NCI-H82 treated with DMSO at 0.1 percent for 48 hours (cell line): ENCODE measurements at regions not wholly inside any gene's neighbourhood (a gene's known extent, or its start where the extent isn't known, plus 50 kb on each side); places are given as distances from the start of the nearest gene placed in this dataset.
"Not testable (repeated sequence)": the region's sequence is repeated elsewhere in the genome, so short reads cannot be mapped to it uniquely, and the experiment has no call there.

ENCODE experiments used
- DNase-seq: peaks from one replicate; lab custom pipeline; 2025; ENCODE audit not compliant: unreplicated experiment; lab: John Stamatoyannopoulos, UW

DNA sequence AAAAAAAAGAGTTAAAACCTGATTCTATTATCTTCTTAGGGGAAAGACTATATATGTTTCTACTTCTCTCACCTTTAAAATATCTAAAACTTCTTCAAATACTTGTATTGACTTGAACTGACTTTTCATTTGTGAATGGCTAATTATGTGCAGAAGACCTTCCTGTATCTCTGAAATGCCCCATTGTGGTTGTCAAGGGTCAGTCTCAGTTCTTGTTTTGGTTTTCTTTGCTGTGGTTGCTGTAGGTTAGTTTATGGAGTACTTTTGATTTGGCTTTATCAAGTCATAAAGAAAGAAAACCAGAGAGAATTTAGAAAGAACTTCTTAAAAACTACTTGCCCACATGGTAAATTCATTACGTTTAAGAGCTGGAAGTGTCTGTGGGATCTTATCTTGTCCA is 345.3 kb upstream of the POU1F1 start:
- no peak for DNase-seq

DNA sequence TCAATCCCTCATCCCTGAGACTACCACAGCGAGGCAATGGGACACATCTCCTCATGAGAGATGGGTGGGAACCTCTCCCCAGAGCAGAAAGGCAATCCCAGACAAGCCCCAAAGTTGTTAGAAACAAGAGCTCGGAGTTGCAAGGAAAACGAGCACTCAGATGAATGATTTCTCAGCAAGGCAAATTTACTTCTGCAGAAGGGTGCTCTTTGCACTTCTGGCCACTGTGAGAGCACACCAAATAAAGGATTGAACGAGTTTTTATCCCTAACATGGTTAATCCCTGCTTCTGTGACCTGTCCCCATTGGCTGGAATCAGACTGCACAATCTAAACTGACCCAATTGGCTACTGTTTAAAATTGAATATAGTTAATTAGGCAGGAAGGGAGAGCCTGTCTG is 339.1 kb upstream of the POU1F1 start:
- no peak for DNase-seq

DNA sequence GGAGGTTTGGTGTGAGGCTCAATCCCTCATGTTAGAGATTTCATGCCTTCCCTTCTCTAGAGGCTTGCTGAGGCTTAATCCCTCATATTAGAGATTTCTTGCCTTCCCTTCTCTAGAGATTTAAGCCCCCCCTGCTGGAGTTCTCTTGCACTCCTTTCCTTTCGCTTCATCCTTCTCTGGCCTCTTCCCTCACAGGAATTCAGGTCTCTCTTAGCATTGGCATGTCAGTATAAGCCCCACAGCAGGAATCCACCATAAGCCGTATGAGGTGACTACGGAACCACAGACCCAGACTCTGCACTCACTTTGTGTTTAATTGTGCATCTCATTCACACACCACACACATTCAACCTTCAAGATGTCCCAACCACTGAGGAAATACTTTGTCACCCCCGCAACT is 338.6 kb upstream of the POU1F1 start:
- DNase-seq: no peak

DNA sequence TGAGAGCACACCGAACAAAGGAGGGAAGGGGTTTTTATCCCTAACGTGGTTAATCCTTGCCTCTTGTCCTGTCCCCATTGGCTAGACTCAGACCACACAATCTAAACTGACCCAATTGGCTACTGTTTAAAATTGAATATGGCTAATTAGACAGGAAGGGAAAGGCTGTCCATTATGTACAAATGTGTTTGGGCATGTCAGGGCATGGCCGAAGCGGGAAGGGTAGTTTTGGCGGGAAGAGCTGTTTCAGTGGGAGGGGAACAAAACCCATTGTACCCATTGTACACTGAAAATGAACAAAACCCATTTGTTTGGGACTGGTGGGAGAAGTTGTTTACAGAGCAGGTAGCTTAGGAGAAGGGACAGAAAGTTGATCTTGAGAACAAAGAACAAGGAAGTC is 330.9 kb upstream of the POU1F1 start:
- DNase-seq: no peak

DNA sequence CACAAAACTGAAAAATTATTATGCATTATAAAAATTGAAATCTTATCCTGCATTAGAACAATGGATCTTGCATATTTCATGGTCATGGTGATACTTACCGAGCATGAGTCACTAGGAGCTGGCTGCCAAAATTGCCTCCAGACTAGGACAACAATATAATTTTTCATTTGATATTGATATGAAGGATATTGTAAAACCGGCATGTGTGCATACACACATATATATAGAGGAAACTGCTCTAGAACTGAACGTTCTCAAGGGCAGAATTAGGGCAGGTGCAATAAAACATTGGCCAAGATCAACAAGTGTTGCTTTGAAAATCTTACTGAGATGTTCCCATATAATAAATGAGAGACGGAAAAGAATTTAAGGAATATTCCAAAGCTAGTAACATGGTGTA is 319.4 kb upstream of the POU1F1 start:
- no peak for DNase-seq

DNA sequence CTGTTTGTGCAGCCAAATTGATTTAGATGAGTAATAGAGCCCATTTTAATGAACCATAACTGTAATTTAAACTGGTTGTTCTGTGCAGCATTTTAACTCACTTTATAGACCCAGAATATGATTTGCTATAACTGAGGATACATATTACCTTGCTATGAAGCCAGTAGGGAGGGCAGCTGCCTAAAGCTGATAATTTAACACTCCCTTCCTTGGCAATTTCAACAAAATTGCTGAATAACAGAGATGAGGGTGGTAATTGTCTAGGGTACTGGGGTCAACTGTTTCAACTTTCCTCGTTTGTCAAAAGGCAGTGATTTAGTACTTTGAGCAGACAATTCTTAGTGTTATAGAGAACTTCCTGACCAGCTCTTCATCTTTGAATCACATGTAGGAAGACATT is 304.9 kb upstream of the POU1F1 start:
- no peak for DNase-seq

DNA sequence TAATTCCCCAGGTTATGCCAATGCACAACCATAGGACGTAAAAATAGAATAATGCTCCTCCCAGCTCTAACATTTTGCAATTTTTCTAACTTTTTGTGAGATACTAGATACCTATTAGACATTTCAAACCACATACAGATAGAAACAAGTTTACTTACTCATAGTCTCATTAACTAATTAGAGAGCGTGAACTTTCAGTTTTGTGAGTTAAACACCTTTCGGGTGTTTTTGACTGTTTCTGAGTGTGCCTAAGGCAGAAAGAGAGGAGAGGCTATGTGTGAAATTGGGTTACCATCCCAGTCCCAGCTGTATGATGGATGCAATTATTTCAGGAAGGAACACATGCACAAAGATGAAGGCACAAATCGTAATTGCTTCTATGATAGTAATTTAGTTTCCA is 300.4 kb upstream of the POU1F1 start:
- no peak for DNase-seq

DNA sequence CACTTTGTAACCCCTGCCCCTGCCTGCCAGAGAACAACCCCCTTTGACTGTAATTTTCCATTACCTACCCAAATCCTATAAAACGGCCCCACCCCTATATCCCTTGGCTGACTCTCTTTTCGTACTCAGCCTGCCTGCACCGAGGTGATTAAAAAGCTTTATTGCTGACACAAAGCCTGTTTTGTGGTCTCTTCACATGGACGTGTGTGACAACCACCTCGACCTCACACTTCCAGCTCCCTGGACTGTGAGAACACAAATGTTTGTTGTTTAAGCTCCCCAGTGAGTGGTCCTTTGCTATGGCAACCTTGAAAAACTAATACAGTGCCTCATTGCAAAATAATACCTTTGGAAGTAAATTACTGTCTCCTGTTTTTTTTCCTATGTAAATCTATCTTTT is 299.2 kb upstream of the POU1F1 start:
- no peak for DNase-seq

DNA sequence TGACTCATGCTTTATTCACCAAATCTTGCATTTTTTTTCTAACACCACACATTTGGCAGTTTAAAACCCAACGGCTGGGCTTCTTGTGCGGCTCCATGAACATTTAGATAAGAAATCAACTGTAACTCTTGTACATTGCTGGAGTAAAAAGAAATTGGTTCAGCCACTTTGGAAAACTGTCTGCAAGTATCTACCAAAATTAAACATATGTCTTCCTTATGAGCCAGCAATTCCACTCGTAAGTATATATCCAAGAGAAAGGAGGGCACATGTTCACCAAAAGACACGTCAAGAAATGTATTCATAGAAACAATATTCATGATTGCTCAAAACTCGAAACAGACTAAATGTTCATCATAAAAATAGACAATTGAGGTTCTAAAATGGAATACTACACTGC is 291.9 kb upstream of the POU1F1 start:
- no peak for DNase-seq

DNA sequence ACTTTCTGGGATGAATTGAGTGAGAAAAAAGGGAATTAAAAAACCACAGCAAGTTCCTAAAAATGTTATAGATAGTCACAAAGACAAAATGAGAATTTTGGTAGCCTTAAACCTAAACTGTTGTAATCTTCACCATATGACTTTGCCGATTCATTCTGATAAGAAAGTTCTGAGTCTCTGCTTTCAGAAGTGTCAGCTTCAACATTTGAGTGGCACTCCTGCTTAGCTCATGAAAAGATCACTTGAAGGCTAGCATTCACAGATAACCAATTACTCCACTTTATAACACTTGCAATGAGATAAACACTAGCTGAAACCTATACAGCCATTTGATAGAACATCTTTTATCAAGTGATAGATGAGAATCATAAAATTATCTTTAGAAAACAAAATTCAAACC is 288.1 kb upstream of the POU1F1 start:
- DNase-seq: no peak

DNA sequence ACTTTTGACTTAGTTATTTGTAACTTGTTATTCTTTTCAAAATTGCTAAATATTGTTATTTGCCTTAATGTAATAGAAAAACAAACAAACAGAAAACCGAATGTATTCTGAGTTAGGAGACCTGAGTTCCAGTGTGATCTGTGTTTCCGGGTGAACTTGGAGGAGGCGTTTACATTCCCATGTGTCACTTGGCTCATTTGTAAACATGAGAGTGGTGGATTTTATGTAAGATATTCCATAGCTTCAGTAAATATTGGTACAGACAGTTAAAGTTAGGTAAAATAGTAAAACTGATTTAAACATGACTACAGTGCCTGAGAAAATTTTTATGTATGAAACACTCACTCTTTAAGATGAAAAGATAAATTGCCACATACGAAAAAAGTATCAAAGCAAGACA is 287.3 kb upstream of the POU1F1 start:
- DNase-seq: no peak

DNA sequence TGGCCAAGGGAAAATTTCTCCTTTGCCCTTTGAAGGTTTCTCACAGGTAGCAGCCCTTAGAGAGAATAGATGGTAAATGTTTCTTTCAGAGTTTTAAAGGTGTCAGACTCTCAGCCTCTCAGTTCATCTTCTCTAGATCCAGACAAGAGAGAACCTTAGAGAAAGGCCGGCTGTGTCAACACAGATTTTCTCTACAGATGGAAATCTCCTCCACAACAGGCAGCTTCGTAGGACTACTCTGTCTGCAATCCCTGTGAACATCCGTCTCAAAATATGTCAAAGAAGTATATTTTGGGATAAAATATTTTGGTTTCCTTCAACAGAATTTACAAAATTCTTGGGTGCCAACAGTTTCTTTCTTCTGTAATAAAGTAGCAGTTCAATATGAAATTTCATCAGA is 282.1 kb upstream of the POU1F1 start:
- DNase-seq: no peak

DNA sequence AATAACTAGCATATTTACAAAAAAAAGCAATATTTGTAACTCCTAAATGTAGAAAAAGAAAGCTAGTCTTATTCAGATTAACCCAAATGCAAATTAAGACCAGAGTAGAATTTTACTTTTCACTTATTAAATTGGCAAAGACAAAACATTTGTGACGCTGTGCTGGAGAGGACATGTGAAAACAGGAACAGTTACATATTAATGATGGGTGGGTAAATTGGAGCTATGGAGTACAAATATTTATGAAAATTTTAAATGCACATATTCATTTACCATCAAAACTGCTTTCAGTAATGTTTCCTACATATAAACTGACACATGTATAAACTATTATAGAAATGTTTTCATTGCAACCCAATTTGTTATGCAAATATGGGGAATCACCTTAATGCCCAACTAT is 278.9 kb upstream of the POU1F1 start:
- DNase-seq: no peak

DNA sequence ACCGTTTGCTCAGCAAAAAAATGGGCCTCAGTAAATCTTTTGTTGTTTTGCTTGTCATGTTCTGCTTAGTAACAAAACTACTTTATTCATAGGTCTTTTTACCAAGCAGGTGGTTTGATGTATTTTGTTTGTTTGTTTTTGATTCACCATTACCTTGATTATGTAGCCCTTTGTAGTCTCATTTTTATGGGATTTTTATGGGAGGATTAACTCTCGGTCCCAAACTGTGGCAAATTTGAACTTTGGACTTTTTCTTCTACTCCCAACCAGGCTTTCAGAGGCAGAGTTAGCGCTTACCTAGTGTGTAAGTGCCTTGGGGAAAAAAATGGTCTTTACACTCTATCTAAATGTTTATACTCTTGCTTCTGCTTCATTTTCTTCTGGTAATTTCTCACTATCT is 276.7 kb upstream of the POU1F1 start:
- DNase-seq: no peak

DNA sequence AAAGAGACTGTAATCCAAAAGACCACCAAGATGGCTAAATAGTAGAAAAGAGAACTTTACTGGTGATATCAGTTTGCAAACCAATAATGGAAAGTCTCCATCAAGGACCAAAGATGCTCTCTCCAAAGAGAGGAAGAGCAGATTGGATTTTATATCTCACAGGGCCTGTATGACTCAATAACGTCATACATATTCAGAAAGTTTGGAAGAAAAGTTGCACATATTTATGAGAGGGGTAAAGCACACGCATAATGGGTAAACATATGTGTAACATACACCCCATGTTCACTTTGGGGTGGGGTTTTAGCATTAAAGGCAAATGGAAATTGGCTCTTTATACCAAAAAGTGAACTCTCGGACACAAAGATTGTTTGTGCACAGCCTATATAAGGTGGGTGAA is 274.5 kb upstream of the POU1F1 start:
- no peak for DNase-seq

DNA sequence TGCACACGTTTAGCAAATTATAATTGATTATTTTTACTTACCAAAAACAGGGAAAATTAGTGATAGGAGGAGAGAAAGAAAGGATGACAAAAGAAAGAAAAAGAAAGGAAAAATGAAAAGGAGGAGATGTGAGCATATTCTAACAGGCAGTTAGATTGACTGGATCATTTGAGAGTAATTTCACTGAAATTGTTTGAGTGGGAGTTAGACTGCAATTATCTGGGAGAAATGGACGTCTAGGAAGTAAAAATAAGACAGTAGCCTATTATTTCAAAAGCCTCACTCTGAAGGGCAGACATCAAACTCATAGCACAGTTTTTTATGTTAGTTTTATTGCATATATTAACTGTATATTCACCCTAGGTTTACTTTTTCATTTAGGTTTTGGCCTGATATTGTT is 272.8 kb upstream of the POU1F1 start:
- no peak for DNase-seq

DNA sequence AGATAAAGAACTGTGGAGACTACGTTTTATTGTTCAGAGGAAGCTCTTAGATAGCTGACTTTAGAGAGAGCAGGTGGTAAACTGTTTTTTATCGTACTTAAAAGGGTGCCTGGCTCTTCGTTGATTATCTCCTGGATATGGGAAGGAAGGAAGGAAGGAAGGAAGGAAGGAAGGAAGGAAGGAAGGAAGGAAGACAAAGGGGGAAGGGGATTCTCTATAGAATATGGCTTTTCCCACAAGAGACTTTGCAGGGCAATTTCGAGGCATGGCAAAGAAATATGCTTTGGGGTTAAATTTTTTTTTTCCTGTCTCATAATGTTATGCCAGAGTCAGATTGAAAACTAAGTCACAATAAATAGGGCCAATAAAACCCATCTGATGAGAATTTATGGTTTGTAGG is 271.9 kb upstream of the POU1F1 start:
- DNase-seq: no peak

DNA sequence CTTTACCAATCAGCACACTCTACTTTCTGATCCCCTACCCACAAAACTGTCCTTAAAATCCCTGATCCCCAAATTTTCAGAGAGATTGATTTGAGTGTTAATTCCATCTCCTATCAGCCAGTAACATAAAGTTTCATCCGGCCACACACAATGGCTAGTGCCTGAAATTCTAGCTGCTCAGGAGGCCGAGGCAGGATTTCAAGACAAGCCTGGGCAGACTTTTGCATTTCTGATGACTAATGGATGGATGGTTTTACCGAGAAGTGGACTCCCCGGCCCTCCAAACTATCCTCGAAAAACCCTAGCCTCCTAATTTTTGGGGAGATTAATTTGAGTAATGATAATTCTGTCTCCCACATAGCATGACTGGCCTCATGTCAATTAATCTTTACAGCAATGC is 269.8 kb upstream of the POU1F1 start:
- DNase-seq: no peak

DNA sequence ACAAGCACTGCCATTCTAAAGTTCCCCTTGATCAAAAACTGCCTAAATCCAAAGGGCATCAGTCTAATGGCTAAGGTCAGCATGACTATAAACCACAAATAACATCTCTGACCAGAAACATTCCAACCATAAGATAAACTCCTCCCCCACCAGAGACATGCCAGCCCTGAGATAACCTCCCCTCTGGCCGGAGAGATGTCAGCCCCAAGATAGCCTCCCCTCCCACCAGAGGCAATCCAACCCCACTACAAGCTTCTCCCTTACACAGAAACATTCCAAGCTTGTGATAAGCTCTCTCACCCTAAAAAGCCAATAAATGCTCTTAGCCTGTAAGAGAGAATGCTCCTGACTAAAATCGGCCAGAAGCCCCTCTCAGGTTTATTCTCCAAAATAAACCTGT is 267.0 kb upstream of the POU1F1 start:
- DNase-seq: not testable (repeated sequence)

DNA sequence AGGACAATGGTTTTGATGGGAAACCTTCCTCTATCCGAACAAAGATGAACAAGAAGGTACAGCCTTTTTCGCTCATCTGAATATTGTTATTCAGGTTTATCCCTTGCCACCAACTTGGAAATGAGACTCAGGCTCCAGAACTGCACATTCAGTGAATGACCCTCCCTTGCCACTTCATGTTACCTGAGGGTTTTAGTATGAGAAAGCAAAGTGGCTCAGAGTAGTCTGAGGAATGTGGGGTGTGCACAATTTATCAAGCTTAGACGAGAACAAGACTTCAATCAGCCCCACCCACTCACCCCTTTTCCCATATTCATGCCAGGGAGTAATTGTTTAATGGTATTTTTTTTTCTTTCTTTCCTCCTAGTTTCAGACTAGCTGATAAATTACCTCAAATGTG is 265.3 kb upstream of the POU1F1 start:
- DNase-seq: no peak

DNA sequence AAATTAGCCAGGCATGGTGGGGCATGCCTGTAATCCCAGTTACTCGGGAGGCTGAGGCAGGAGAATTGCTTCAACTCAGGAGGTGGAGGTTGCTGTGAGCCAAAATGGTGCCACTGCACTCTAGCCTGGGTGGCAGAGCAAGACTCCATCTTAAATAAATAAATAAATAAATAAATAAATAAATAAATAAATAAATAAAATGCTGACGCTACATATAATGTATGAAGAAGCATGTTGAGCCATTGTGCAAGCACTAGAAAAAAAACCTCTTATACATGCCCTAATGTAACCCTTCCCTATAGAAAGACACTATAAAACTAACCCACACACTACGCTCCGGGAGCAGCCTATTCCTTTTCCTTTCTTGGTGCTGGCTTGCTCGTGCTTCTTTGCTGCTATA is 262.3 kb upstream of the POU1F1 start:
- DNase-seq: not testable (repeated sequence)

DNA sequence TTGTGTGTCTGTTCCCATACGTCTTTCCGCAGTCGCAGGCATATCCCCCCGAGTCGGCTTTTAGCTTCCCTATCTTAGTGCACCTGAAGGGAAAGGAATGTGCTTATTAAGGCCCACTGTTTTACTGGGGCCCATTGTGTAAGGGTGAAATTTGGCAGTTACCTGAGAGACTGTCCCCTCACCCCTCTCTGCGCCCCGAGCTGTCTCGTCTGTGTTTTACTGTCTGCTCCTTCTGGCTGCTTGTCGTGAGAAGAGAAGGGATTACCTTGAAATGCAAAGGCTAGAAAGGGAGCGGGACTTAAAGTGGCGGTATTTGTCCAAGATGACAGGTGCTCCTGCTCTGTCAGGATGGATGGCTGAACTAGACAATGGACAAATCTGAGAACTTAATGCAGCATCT is 233.0 kb upstream of the POU1F1 start:
- no peak for DNase-seq

DNA sequence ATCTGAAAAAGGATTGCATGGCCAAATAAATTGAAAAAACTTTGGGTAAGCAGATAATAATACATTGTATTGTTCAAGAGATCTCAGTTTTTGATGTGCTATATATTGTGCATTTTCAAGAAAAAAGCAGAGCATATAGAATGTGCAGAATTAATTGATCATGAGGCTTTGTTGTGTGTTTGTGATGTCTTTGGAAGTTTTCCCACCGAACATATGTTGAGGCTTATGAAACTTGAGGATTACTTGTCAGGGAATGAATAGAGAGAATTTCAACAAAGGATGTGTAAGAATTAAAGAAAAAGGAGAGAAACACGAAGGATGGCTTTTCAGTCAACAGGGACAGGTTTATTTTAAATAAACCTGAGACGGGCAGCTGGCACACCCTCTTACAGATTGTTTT is 232.5 kb upstream of the POU1F1 start:
- no peak for DNase-seq

DNA sequence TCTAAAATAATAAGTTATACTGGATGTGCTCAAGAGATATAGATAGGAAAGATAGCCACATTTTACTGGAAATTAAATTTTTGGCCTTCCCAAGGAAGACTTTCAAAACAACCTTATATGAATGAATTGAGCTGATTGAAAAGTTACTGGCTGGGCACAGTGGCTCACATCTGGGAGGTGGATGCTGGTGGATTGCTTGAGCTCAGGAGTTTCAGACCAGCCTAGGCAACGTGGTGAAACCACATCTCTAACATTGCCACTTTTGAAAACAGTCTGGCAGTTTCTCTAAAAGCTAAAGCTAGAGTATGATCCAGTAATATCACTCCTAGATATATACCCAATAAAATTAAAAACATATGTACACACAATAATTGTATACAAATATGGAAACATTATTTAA is 231.4 kb upstream of the POU1F1 start:
- DNase-seq: no peak
